ENCODE measurements at regions not wholly inside any gene's neighbourhood (a gene's known extent, or its start where the extent isn't known, plus 50 kb on each side); places are given as distances from the start of the nearest gene placed in this dataset.

DNA sequence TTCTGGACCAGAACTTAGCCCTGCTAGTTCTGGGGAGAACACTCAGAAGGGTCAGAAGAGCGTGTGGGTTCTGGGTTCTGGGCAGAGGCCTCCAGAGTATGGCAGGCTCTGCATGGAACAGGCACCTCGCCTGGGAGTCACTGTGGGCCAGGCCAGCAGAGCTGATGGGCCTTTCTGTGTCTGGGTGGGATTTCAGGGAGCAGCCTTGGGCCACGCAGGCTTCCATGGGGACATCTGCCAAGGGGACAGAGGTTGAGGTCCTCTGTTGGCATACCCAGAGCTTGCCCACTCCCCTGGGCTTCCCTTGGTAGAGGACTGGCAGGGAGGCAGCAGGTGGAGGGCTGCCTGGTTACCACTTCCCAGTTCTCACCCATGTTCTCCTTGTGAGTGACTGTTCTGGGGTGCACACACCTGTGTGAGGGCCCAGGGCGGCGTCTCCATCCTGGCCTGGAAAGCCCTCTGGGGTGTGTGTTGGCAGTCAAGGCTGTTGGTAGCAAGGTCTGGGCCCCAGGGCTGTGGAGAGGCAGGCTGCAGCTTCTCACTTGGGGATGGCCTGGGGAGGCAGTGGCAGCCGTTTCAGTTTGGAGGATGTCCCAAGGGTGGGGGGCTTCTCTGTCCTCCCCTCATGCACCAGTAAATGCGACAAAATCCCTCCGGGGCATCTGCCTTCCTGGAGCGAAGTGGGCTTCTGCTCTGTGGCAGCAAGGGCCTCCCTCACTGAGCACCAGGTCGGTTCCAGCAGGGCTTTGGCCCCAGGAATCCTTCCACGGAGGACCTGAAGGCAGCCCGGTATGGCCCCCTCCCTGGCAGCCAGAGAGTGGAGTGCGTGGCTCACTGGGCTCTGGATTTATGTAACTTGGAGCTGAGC lies 74.6 kb upstream of the HDAC4 start:
- no peak for DNase-seq (ENCODE audit: low read depth in 2 of 2)

DNA sequence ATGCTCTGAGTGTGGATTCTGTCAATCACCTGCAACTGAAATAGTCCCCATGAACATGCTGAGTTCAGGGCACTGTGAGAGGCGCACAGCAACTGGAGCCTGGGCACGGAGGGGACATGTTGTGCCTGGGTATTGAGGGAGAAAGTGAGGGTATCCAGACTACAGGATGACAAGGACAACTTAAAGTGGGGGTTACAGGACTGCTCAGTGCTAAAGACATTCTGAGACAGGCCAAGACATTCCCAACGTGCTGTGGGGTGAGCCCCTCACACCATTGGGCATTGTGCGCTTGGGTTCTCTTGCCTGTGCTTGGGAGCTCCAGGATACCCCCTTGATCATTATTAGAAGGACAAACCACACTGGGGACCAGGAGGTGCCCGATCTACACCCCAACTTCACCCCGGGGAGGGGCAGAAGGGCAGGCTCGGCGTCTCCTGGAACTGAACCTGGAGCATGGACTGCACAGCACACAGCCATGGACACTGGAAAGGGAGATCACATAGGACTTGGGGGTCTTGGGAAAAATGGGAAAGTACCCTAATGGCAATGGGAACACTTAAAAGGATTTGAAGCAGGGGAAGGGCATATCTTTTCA lies 72.5 kb upstream of the HDAC4 start:
- DNase-seq (ENCODE audit: low read depth in 2 of 2), result no peak

DNA sequence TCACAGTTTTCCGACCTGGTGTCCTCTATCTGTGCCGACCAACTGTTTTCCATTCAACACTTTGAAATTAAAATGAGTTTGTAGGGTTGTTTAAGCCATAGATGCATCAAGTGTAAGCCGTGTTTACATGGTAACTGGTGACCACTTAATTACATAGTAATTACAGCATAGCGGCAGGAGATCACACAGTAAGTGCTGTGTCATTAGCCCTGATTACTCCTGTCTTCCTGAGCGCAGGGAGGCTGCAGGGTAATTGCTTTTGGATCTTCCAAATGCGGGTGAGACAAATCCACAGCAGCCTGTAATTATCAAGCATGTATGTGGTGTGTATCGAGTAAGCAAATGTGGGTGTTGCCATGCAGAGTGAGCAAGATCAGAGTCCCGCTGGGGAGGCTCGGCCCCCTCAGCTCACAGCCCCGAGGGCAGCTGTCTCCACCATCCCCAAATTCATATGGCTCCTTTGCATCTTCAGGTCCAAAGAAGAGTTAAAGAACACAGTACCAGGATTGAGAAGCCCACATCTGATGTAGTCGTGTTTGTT lies 71.5 kb upstream of the HDAC4 start:
- DNase-seq (ENCODE audit: low read depth in 2 of 2), result no peak

DNA sequence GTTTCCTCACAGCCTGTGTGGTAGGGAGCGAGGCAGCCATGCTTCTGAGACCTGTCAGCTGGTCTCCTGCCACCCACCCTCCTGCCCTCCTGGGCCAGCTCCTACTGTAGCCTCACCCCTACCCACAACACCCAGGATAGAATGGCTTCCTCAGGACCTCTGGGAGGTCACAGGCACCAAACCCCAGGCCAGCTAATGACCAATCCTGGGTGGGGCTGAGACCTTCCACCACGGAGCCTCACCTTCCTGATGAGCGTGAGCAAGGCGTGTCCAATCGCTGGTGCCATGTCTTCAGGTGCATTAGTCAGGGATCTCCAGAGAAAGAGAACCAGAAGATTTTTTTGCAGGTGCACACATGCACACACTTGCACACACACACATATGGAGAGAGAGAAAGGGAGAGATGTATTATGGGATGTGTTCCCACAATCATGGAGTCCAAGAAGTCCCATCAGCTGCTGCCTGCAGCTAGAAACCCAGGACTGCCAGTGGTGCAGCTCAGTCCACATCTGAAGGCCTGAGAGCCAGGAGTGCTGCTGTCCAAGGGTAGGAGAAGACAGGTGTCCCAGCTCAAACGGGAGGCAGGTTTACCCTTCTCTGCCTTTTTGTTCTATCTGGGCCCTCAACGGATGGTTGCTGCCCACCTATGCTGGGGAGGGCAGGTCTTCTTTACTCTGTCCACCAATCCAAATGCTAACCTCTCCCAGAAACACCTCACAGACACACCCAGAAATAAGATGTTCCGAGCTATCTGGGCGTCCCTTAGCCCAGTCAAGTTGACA lies 70.4 kb upstream of the HDAC4 start:
- no peak for DNase-seq (ENCODE audit: low read depth in 2 of 2)

DNA sequence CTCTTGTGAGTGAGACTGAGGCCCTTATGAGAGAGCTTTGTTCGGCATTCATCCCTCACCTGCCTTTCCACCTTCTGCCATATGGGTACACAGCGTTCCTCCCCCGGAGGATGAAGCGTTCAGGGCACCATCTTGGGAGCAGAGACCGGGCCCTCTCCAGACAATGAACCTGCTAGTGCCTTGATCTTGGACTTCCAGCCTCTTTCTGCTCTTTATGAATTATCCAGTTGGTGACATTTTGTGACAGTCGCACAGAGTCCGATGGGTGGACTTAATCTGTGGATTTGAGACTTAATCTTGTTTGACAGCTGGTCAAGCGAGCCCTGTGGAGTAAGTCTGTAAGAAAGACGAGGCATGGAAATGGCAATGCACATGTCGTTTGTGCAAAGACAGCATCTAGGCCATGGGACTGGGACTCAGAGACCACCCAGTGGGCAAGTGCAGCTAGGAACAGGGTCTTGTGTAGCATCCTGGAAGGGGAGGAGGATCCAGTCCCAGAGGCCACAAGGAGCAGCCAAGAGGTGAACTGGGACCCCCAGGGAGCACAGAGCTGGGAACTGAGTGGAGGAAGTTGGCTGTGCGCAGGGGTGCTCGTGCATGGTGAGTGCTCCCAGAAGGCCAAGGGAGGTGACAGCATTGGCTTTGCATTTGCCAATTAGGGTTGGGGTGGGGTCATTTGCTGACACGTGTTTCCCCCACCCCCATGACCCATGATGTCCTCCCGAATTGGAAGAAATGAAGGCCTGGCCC lies 69.5 kb upstream of the HDAC4 start:
- no peak for DNase-seq (ENCODE audit: low read depth in 2 of 2)

DNA sequence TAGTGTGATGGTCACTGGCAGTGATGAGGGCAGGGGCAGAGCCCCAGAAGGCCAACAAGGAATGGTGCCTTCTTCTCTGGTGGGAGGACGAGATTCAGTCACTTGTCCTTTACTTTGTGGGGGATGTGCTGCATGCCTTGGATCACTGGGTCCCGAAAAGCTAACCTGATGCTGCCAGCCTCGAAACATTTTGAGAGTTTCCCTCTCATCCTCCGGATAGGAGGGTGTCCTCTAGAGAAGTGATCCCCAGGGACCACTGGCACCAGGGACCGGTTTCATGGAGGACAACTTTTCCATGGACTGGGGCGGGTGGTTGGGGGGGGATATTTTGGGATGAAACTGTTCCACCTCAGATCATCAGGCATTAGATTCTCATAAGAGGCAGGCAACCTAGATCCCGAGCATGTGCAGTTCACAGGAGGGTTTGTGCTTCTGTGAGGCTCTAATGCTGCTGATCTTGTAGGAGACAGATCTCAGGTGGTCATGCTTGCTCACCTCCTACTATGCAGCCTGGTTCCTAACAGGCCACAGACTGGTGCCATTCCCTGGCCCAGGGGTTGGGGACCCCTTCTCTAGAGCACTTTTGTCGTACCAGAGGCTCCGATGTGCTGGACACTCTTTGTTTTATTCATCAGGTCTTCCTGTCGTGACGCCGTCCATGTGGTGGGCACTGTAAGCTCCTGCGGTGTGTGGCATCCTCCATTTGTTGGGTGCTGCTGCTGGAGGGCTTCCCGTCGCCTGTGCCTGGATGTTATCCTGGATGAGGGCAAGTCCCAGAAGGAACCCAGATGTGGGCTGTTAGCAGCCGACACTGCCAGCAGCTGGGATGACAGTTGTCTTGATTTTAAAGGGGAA lies 68.5 kb upstream of the HDAC4 start:
- no peak for DNase-seq (ENCODE audit: low read depth in 2 of 2)

DNA sequence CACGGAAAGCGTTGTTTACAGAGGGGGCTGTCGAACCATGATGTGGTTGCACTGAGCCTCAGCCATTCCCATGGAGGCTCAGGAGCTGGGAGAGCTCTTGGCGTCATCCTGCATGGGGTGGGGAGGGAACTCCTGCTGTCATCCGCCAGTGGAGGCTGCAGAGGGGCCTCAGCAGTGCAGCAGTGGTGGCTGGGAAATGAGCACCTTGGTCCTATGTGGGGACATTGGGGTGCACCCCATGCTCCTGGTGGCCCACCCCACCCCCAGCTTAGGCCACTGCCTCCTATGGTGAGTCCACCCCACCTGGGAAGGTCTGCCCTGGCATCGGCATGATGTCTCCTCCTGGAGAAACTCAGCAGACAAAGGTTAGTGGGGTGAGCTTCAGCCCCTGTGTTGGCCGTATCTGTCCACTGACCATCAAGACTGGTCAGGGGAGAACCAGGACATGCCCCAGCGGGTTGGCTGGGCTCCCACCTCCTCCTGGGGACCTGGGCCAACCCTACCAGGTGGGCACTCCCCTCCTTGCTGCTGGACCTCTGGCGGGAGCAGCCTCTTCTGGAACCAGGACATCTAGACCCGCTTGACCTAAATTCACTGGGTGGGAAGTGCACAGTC lies 67.8 kb upstream of the HDAC4 start:
- DNase-seq (ENCODE audit: low read depth in 2 of 2), result no peak

DNA sequence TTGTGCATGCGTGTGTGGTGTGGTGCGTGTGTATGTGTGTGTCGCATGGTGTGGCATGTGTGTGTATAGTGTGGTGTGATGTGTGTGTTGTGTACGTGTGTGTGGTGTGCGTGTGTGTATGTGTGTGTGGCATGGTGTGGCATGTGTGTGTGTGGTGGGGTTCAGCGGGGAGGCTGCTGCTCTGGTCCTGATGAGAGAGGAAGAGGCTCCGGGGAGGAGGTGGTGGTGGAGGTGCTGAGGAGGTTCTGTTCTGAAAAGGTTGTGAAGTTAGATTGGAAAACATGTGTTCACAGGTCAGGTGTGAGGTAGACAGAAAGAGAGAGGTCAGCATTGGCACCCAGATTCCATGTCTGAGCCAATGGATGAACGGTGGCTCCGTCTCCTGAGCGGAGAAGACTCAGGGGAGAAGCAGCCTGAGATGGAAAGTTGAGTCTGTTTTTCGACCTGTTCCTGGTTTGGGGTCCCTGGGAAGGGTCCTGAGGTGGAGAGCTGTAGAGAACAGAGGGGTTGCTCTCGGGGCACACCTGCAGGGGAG lies 67.2 kb upstream of the HDAC4 start:
- DNase-seq (ENCODE audit: low read depth in 2 of 2), result no peak

DNA sequence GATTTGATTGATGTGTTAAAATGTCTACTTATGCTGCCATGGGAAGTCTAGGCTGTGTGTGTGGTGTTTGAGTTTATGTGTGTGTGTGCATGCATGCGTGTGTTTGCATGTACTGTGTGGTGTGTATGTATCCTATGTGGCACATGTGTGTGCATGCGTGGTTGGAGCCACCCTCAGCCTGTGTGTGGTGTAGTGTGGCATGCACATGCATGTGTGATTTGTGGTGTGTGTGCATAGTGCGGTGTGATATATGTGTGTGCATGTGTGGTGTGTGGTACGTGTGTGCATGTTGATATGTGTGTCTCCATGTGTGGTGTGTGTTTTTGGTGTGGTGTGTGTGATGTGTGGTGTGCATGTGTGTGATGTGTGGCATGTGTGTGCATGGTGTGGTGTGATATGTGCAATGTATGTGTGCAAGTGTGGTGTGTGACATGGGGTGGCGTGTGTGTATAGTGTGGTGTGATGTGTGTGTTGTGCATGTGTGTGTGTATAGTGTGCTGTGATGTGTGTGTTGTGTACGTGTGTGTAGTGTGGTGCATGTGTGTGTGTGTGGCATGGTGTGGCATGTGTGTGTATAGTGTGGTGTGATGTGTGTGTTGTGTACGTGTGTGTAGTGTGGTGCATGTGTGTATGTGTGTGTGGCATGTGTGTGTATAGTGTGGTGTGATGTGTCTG lies 66.6 kb upstream of the HDAC4 start:
- no peak for DNase-seq (ENCODE audit: low read depth in 2 of 2)

DNA sequence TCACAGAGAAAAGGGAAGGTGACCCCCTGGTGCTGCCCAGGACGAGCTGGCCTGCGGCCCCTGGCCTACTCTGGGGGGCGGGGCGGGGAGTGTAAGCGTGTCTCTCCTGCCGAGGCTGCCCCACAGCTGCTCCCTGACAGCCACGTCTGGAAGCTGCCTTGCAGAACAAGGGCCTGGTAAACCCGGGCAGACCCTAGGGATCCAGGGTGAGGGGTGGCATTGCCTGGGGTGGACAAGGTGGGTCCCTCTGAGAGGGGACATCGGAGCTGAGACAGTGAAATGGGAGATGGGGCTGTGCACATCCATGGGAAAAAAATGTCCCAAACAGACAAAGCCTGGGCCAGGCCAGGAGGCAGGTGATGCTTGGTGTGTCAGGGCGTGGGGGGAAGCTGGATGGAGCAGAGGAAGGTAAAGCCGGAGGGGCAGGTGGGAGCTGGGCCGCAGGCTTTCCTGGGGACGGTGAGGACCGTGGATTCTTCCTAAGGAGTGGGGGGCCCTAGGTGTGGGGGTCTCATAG lies 66.0 kb upstream of the HDAC4 start:
- DNase-seq (ENCODE audit: low read depth in 2 of 2), result no peak

DNA sequence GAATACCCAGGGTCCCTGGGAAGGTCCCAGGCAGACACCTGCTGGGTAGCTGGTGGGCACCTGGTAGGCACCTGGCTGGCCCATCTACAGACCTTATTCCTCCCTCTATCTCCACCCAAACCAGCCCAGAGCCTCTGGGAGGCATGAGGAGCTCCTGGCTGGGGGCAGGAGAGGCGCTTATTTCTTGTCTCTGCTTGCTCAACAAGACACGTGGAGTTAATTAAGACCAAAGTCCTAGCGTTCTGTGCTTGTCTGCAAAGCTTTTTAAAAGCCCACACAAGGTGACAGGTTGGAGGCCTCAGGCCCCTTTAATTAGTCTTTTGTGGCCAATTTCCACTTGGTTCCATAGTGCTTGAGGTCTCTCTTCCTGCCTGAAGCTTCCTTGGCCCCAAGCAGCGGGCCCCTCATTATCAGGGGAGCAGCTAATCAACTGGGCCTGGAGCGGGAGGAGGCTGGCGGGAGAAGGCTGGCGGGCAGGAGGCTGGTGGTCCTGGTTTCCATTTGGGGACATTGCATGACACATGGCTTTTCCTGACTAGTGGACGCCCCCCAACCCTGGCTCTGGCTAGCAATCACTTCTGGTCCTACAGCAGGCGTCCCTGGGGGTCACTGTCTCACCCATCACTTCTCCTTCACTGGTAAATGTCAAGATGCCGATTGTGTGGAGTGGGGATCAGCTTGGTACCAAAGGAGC lies 65.4 kb upstream of the HDAC4 start:
- no peak for DNase-seq (ENCODE audit: low read depth in 2 of 2)

DNA sequence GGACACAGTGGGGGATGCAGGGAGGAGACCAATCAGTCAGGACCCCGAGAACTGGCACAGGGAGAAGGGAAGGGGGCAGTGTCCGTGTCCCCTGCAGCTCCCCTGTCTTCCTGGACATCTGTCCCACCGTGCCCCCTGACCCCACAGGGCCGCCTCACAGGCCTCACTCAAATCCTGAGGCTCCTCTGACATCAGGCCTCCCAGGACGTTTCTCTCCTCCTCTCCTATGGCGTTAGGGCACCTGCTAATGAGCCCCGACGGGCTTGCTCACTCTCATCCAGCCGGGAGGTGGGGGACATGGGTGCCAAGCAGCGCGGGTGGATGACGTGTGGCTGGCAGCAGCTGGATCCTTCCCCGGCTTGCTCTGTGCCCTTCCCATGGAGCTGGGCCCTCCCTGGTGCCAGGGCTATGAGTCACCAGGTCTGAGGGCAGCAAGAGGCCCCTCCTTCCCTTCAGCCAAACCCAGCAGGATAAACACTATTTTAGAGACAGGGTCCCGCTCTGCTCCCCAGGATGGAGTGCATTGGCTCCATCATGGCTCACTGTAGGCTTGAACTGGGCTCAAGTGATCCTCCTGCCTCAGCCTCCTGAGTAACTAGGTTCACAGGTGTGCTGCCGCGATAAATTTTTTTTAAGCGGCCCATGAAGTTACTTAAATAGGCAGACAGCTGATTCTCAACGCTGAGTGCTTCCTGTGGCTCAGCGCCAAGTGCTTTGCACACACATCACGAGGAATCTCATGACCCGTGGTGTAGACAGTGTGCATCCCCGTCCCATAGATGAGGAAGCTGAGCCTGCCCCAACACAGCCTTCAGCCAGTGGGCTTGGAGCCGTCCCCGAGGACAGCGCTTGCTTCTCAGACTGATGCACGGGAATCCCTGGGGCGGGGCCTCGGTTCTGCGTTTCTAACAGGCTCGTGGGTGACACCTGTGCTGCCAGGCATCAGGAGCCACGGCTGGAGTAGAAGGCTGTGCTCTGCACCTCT lies 64.5 kb upstream of the HDAC4 start:
- no peak for DNase-seq (ENCODE audit: low read depth in 2 of 2)

DNA sequence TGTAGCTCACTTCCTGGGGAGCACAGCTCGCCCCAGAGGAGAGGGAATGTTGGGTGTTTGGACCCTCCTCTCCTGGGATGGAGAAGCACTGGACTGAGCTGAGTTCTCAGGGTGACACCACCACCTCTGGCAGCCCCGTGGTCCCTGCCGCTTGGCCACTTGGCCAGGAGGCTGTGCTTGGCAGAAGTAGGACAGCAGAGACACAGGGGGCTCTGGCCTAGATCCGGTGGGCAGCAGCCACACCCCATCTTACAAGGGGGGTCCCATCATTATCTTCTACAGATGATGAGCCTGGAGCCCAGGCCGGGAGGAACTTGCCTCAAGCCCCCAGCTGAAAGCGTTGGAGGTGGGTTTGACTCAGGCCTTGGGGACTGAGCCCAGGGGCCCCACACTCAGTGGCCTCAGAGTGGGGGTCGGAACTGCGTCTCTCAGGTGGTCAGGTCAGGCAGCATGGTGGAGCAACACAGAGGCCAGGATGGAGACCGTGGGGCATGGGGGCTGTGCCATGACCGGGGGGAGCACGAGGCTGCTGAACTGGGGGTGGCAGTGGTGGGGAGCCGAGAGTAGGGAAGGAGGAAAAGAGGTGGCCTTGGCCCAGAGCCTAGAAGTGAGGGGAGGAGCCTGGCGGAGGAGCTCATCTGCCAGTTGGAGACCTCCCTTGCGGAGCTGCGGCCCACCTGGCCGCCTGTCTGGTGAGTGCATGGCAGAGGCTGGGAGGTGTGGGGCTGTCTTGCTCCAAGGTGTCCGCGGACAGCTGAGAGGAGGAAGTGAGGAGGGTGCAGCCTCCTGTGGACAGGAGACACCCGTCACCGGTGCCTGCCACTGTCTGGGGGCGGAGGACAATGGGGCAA lies 63.6 kb upstream of the HDAC4 start:
- DNase-seq (ENCODE audit: low read depth in 2 of 2), result no peak

DNA sequence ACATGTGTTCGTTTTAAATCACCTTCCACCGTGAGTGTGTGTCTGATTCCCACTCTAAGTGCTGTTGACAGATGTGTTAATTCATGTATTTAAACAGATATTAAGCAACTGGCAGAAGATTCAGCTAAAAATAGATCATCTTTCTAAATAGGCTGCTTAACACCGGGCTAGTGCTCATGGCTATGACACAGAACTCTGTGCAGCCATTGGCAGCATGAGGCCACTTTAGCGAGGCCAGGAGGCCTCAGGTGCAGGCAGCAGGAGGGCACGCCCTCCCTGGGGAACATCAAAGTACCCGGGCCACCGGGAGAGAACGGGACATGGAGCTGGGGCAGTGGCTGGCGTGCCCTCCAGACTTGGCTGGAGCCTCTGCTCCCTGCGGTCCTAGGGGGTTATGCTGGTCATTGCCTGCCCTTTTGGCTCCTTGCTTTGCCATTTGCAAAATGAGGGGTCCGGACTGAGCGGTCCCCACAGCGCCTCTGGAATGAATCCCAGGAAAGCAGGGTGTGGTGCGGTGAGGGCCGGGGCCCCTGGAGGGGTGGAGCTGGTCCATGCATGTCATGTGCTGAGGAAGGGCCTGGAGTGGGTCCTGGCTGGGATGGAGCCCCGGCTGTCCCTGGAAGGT lies 62.8 kb upstream of the HDAC4 start:
- no peak for DNase-seq (ENCODE audit: low read depth in 2 of 2)

DNA sequence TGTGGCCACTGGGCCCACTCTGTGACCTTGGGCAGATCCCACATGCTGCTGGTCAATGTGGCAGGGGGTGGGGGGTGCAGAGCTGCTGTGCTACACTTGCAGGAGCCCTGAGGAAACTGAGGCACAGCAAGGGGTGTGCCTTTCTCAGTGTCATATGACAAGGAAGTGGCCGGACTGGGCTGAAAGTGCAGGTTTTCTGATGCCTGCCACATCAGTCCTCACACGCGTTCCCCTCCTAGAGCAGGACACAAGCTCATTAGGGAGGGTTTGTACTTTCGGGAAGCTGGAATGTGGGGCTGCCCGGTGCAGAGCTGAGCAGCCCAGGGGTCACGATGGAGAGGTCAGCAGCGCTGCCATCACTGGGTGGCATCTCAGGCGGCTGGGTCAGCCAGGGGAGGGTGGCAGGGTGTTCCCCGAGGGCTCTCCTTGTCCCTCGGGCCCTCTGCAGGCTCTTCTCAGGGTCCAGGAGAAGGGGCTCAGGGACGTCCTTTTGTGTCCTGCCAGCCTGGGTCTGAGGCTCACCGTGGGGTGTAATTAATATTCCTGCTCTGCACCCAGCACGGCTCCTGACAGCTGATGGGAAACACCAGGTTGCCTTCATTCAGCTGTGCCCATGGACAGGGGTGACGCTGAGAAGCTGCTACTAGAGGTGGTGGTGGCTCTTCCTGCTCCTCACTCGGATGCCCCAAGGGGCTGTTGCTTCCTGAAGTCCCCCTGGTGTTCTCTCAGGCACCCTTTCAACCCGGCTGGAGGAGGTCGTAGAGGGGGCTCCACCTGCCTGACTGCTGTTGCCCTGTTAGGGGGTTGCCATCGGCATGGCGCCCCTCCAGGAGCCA lies 62.1 kb upstream of the HDAC4 start:
- DNase-seq (ENCODE audit: low read depth in 2 of 2), result no peak
